GM12878 (cell line): ENCODE measurements at regions not wholly inside any gene's neighbourhood (a gene's known extent, or its start where the extent isn't known, plus 50 kb on each side); places are given as distances from the start of the nearest gene placed in this dataset.

ENCODE experiments used
- NR2C2 ChIP-seq: IDR thresholded peaks from 2 replicates; pipeline ENCODE4 v1.6.1; 2011; ENCODE audit warnings: borderline replicate concordance, low read depth; ENCODE audit not compliant: control insufficient read depth, insufficient read length
- PAX5 ChIP-seq: IDR thresholded peaks from 2 replicates; pipeline ENCODE4 v1.6.1; 2011; ENCODE audit warnings: low read depth, low read length, borderline replicate concordance
- POLR2A ChIP-seq: IDR thresholded peaks from 2 replicates; pipeline ENCODE4 v1.6.1; 2011; ENCODE audit warnings: low read depth, mild to moderate bottlenecking, low read length
- POLR2AphosphoS5 ChIP-seq: IDR thresholded peaks from 2 replicates; pipeline ENCODE4 v1.6.1; 2011; ENCODE audit warnings: mild to moderate bottlenecking, low read length, inconsistent platforms
- RAD51 ChIP-seq: fragments of 450-650 bp; IDR thresholded peaks from 2 replicates; pipeline ENCODE4 v1.6.1; 2016; ENCODE audit warnings: moderate library complexity, mild to moderate bottlenecking, inconsistent platforms
- RBBP5 ChIP-seq: fragments of 200-600 bp; sonication (generic); conservative IDR thresholded peaks from 2 replicates; pipeline ENCODE4 v1.6.1; 2016
- RUNX3 ChIP-seq: IDR thresholded peaks from 2 replicates; pipeline ENCODE4 v1.6.1; 2012; ENCODE audit warnings: low read length, inconsistent platforms
- ZNF384 ChIP-seq: IDR thresholded peaks from 2 replicates; pipeline ENCODE4 v1.6.1; 2012; ENCODE audit warnings: low read depth, mild to moderate bottlenecking, low read length, improper control_type of control experiment, borderline replicate concordance
- TF ChIP-seq, protein P1 (sequence below), 3 experiments: IDR thresholded peaks in 2 of 3; conservative IDR thresholded peaks in 1 of 3; 2 replicates each; pipeline ENCODE4 v1.5.1; 2011; ENCODE audit warnings: low read depth in 3 of 3, low read length in 3 of 3, mild to moderate bottlenecking in 3 of 3, control low read depth in 2 of 3, moderate library complexity in 2 of 3, inconsistent platforms in 1 of 3, mixed read lengths in 1 of 3; ENCODE audit not compliant: control insufficient read depth in 2 of 3, insufficient read depth in 1 of 3; ENCODE audit errors: extremely low read depth in 1 of 3
- TF ChIP-seq, protein P2 (sequence below): IDR thresholded peaks from 2 replicates; pipeline ENCODE4 v1.6.1; 2012; ENCODE audit warnings: mild to moderate bottlenecking, low read depth, low read length

DNA sequence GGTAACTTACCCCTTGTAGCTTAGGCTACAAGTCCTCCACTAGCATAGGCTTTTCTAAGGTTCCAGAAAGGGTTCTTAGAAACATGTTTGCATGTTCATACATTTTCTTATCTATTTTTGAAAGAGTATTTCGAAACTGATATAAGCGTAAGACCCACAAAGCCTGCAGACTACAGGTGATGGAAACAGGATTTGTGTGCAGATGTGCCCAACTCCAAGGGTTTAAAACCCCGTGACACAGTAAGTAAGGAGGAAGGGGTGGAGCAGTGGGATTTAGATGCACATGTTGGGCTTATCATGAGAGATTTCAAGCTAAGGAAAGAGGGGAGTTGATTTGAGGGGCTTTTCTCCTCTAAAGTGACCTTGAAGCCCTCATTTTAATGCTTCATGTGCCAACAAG is 164.7 kb downstream of the LTN1 start:
- TF ChIP-seq ZNF384: no peak
- TF ChIP-seq, protein P1, sequence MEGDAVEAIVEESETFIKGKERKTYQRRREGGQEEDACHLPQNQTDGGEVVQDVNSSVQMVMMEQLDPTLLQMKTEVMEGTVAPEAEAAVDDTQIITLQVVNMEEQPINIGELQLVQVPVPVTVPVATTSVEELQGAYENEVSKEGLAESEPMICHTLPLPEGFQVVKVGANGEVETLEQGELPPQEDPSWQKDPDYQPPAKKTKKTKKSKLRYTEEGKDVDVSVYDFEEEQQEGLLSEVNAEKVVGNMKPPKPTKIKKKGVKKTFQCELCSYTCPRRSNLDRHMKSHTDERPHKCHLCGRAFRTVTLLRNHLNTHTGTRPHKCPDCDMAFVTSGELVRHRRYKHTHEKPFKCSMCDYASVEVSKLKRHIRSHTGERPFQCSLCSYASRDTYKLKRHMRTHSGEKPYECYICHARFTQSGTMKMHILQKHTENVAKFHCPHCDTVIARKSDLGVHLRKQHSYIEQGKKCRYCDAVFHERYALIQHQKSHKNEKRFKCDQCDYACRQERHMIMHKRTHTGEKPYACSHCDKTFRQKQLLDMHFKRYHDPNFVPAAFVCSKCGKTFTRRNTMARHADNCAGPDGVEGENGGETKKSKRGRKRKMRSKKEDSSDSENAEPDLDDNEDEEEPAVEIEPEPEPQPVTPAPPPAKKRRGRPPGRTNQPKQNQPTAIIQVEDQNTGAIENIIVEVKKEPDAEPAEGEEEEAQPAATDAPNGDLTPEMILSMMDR (IDR thresholded peaks at IDR 0.05 in 2 of 3, conservative IDR thresholded peaks at IDR 0.05 in 1 of 3; ENCODE audit: control insufficient read depth in 2 of 3, extremely low read depth in 1 of 3, insufficient read depth in 1 of 3, low read depth in 3 of 3, low read length in 3 of 3): no peak
- TF ChIP-seq POLR2A: no peak
- TF ChIP-seq, protein P2, sequence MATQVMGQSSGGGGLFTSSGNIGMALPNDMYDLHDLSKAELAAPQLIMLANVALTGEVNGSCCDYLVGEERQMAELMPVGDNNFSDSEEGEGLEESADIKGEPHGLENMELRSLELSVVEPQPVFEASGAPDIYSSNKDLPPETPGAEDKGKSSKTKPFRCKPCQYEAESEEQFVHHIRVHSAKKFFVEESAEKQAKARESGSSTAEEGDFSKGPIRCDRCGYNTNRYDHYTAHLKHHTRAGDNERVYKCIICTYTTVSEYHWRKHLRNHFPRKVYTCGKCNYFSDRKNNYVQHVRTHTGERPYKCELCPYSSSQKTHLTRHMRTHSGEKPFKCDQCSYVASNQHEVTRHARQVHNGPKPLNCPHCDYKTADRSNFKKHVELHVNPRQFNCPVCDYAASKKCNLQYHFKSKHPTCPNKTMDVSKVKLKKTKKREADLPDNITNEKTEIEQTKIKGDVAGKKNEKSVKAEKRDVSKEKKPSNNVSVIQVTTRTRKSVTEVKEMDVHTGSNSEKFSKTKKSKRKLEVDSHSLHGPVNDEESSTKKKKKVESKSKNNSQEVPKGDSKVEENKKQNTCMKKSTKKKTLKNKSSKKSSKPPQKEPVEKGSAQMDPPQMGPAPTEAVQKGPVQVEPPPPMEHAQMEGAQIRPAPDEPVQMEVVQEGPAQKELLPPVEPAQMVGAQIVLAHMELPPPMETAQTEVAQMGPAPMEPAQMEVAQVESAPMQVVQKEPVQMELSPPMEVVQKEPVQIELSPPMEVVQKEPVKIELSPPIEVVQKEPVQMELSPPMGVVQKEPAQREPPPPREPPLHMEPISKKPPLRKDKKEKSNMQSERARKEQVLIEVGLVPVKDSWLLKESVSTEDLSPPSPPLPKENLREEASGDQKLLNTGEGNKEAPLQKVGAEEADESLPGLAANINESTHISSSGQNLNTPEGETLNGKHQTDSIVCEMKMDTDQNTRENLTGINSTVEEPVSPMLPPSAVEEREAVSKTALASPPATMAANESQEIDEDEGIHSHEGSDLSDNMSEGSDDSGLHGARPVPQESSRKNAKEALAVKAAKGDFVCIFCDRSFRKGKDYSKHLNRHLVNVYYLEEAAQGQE: no peak
- no peak for TF ChIP-seq POLR2AphosphoS5
- no peak for TF ChIP-seq NR2C2
- TF ChIP-seq RUNX3: no peak
- TF ChIP-seq RBBP5: no peak
- TF ChIP-seq RAD51: no peak
- no peak for TF ChIP-seq PAX5
